ENCODE measurements at regions not wholly inside any gene's neighbourhood (a gene's known extent, or its start where the extent isn't known, plus 50 kb on each side); places are given as distances from the start of the nearest gene placed in this dataset.
A peak's percentile ranks its signal among the peaks of the same experiment; 100 is the strongest.
"Not testable (repeated sequence)": the region's sequence is repeated elsewhere in the genome, so short reads cannot be mapped to it uniquely, and the experiment has no call there.

GRCh38 chrX:50967736-50968135 lies 57.2 kb downstream of the BMP15 start:
- no peak for DNase-seq
- Mint-ChIP-seq H3K27me3 (no peaks in the 10 kb centered on the region), H3K27ac (no peak overlapping the region), H3K4me3 (no peak overlapping the region), H3K9me3 (no peaks in the 10 kb centered on the region), H3K36me3 (ENCODE audit: low read depth) (no peaks in the 10 kb centered on the region), H3K4me1 (no peaks in the 10 kb centered on the region)
- intact Hi-C loops (cut with micrococcal nuclease), result no loop called here

DNA sequence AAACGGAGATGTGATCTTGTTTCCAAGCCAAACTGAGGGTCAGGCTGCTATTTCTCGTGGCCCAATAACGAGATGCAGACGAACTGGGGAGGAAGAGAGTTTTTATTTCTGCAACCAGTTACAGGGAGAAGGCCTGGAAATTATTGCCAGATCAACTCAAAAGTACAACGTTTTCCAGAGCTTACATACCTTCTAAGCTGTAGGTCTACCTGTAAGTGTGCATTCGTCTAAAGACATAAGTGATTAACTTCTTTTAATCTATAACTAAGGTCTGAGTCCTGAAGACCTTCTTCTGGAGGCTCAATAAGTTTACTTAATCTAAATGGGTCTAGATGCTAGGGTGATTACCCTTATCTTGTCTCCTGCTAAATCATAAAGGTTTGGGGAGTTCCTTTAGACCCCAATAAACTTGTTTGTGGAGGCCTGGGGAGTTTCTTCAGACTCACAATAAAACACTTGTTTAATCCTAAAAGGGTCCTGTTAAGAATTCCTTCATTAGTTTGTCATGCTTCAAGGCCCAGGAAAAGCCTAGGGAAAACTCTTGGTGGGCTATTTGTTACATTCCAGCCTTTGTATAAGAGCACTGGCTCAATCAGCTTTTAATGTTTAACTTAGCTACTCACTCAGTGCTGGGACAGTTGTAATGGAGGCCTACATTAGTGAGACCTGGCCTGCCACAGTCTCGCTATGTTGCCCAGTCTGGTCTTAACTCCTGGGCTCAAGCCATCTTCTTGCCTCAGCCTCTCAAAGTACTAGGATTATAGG lies 58.5 kb downstream of the BMP15 start:
- DNase-seq; H3K36me3 Mint-ChIP-seq (ENCODE audit: low read depth); H3K27me3 Mint-ChIP-seq; H3K4me3 Mint-ChIP-seq; intact Hi-C loops (cut with micrococcal nuclease); H3K27ac Mint-ChIP-seq; H3K9me3 Mint-ChIP-seq; H3K4me1 Mint-ChIP-seq: not testable (repeated sequence)

GRCh38 chrX:50971395-50971794 lies 60.9 kb downstream of the BMP15 start:
- intact Hi-C loops (cut with micrococcal nuclease), result no loop called here
- Mint-ChIP-seq H3K4me3 (no peak overlapping the region), H3K9me3 (no peaks in the 10 kb centered on the region), H3K36me3 (ENCODE audit: low read depth) (no peaks in the 10 kb centered on the region), H3K27me3 (no peaks in the 10 kb centered on the region), H3K27ac (no peak overlapping the region), H3K4me1 (no peaks in the 10 kb centered on the region)
- DNase-seq, result no peak

GRCh38 chrX:50973199-50973598 lies 62.7 kb downstream of the BMP15 start:
- no peaks in the 10 kb centered on the region for H3K27me3 Mint-ChIP-seq
- DNase-seq, result no peak

GRCh38 chrX:50978920-50979682 lies 68.6 kb downstream of the BMP15 start:
- no peaks in the 10 kb centered on the region for H3K4me1 Mint-ChIP-seq

More at GRCh38 chrX:50973199-50973598, 62.7 kb downstream of the BMP15 start:
- intact Hi-C loops (cut with micrococcal nuclease), result no loop called here
- H3K4me3 Mint-ChIP-seq, result no peak overlapping the region
- no peak overlapping the region for H3K27ac Mint-ChIP-seq
- H3K4me1 Mint-ChIP-seq, result no peaks in the 10 kb centered on the region
- H3K36me3 Mint-ChIP-seq (ENCODE audit: low read depth), result no peaks in the 10 kb centered on the region
- H3K9me3 Mint-ChIP-seq, result no peaks in the 10 kb centered on the region

GRCh38 chrX:50980251-50980650 lies 69.7 kb downstream of the BMP15 start:
- intact Hi-C loops (cut with micrococcal nuclease), result no loop called here

More at GRCh38 chrX:50978920-50979682, 68.6 kb downstream of the BMP15 start:
- intact Hi-C loops (cut with micrococcal nuclease), result no loop called here
- Mint-ChIP-seq H3K27me3 (no peaks in the 10 kb centered on the region), H3K9me3 (no peaks in the 10 kb centered on the region), H3K36me3 (ENCODE audit: low read depth) (no peaks in the 10 kb centered on the region), H3K4me3 (no peak overlapping the region), H3K27ac (no peak overlapping the region)
- DNase-seq, result no peak

DNA sequence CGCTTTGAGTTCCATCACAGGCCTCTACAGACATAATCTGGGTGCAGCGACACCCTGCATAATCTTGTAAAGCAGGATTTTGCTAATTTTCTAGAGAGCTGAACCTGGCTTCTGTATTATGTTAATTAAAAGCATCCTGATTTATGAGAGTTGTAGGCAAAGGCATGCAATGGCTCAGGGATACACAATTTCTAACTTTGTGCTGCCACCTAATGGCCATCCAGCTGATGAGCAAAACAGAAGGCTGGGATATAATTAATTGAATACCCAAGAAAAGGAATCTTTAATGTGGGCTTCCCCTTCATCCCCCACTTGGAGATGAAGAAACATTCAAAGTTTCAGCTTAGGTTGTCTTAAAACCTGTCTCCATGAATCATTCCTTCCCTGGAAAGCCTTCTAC lies 78.1 kb downstream of the BMP15 start:
- Mint-ChIP-seq H3K4me1 (no peaks in the 10 kb centered on the region), H3K9me3 (no peaks in the 10 kb centered on the region), H3K4me3 (no peak overlapping the region), H3K27ac (no peak overlapping the region), H3K36me3 (ENCODE audit: low read depth) (no peaks in the 10 kb centered on the region), H3K27me3 (no peaks in the 10 kb centered on the region)
- intact Hi-C loops (cut with micrococcal nuclease), result no loop called here
- DNase-seq, result peak; percentile 60

More at GRCh38 chrX:50980251-50980650, 69.7 kb downstream of the BMP15 start:
- no peak overlapping the region for H3K4me3 Mint-ChIP-seq
- no peaks in the 10 kb centered on the region for H3K36me3 Mint-ChIP-seq (ENCODE audit: low read depth)
- DNase-seq, result no peak
- no peaks in the 10 kb centered on the region for H3K27me3 Mint-ChIP-seq
- H3K27ac Mint-ChIP-seq, result no peak overlapping the region
- no peaks in the 10 kb centered on the region for H3K4me1 Mint-ChIP-seq
- H3K9me3 Mint-ChIP-seq, result no peaks in the 10 kb centered on the region

DNA sequence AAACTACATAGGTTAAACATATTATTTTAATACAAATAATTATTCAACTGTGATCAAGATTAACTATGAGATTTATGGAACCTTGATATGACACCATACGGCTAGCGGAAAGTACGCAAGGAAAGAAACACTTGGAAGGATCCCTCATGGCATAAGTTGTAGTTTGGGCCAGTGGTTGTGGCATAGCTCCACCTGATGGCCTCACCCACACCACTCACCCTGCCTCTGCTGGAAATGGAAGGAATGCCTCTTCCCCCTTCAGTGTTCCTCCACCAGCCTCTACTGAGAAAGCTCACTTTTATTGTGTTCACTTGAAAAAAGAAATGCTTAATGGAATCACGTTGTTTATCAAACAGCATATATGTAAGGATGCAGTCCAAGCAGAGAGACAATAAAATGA lies 86.4 kb downstream of the BMP15 start:
- no peak for DNase-seq
- no peak overlapping the region for H3K27ac Mint-ChIP-seq
- intact Hi-C loops (cut with micrococcal nuclease), result no loop called here
- H3K36me3 Mint-ChIP-seq (ENCODE audit: low read depth), result no peaks in the 10 kb centered on the region
- H3K27me3 Mint-ChIP-seq, result no peaks in the 10 kb centered on the region
- H3K9me3 Mint-ChIP-seq, result no peaks in the 10 kb centered on the region
- no peaks in the 10 kb centered on the region for H3K4me1 Mint-ChIP-seq
- no peak overlapping the region for H3K4me3 Mint-ChIP-seq

GRCh38 chrX:51000384-51000783 lies 89.8 kb downstream of the BMP15 start:
- H3K4me3 Mint-ChIP-seq, result not testable (repeated sequence)

DNA sequence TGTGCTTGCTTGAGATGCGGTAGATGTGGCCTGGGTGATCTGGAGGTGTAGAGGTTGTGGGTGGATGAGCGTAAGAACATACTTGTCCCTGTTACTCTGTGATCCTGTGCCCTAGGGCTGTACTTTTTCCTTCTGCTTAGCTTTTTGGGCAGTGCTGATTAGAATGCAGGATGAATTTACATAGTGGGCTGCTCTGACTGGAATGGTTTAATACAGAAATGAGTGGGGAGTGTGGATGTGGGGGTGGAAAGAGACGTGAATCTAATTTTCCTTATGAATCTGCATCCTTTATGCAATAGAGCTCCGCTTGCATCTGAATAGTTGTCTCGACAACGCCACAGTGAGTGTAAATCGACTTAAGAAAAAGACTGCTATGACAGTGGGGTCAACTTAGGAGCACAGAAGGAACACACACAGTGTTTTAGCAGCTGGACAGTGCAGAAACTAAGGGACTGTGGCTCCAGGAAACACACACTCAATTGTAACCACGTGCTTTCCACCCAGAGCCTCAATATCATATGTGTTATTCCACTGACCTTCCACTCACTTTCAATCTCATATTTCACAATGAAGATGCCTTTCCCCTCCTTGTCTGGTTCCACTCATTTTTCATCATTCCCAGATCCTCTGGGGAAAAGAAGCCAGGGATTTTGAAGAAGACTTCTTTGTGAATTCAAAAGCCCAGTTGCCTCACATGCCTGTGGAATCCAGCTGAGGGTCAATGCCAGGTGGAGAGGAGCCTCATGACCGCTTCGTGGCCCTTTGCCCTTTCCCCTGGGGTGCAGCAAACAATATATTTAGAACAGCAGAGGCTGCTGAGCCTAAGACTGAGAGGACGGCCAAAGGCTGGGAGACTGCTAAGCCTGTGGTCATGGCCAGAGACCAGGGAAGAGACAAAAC lies 91.4 kb downstream of the BMP15 start:
- H3K9me3 Mint-ChIP-seq; H3K4me1 Mint-ChIP-seq; H3K27me3 Mint-ChIP-seq; intact Hi-C loops (cut with micrococcal nuclease); DNase-seq; H3K27ac Mint-ChIP-seq; H3K4me3 Mint-ChIP-seq; H3K36me3 Mint-ChIP-seq (ENCODE audit: low read depth): not testable (repeated sequence)

More at GRCh38 chrX:51000384-51000783, 89.8 kb downstream of the BMP15 start:
- DNase-seq; H3K9me3 Mint-ChIP-seq; H3K4me1 Mint-ChIP-seq; H3K36me3 Mint-ChIP-seq (ENCODE audit: low read depth); intact Hi-C loops (cut with micrococcal nuclease); H3K27me3 Mint-ChIP-seq; H3K27ac Mint-ChIP-seq: not testable (repeated sequence)

DNA sequence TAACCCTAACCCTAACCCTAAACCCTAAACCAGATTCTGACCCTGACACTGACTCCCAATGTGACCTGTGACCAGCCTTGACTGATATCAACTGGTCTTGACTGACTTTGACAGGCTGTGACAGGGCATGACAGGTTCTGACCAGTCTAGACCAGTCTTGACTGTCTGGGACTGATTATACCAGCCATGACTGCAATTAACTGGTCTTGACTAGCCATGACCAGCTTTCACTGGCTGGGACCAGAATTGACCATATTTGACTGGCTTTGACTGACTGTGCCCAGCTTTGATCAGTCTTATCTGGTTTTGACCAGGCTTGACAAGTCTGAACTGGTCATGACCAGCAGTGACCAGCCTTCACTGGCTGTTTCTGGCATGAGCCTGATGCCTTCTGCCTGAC lies 95.5 kb downstream of the BMP15 start:
- H3K36me3 Mint-ChIP-seq (ENCODE audit: low read depth), result no peaks in the 10 kb centered on the region
- no peak overlapping the region for H3K27ac Mint-ChIP-seq
- no peaks in the 10 kb centered on the region for H3K4me1 Mint-ChIP-seq
- intact Hi-C loops (cut with micrococcal nuclease), result no loop called here
- H3K4me3 Mint-ChIP-seq, result no peak overlapping the region
- no peak for DNase-seq
- no peaks in the 10 kb centered on the region for H3K27me3 Mint-ChIP-seq
- H3K9me3 Mint-ChIP-seq, result no peaks in the 10 kb centered on the region

- no peak for DNase-seq
- Mint-ChIP-seq H3K9me3 (no peaks in the 10 kb centered on the region), H3K4me1 (no peaks in the 10 kb centered on the region), H3K36me3 (ENCODE audit: low read depth) (no peaks in the 10 kb centered on the region), H3K4me3 (no peak overlapping the region), H3K27ac (no peak overlapping the region), H3K27me3 (peaks cover 2% of the 10 kb centered on the region)
- intact Hi-C loops (cut with micrococcal nuclease), result no loop called here
Observed at GRCh38 chrX:51024106-51024696, 113.7 kb downstream of the BMP15 start.

DNA sequence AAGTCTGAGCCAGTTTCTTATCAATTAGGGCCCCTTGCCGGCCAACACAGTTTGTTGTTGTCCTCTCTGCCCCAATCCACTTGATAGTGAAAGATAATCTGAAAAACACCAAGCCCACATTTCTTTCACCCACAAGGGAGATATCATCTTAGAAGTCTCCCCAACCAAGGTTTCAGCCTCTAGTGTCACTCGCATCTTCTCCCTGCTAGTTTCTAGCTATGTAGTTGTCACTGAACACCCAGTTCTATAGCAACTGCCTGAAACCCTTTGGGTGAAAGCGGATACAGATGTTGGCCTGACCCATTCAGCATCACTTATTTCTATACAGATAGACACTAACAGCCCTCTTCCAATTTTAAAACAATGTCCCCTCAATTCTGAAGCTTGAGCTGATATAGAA lies 116.3 kb downstream of the BMP15 start:
- intact Hi-C loops (cut with micrococcal nuclease), result no loop called here
- H3K36me3 Mint-ChIP-seq (ENCODE audit: low read depth), result no peaks in the 10 kb centered on the region

More for the DNA sequence above, 116.3 kb downstream of the BMP15 start:
- no peak for DNase-seq
- H3K27me3 Mint-ChIP-seq, result peaks cover 2% of the 10 kb centered on the region
- H3K9me3 Mint-ChIP-seq, result no peaks in the 10 kb centered on the region
- H3K4me1 Mint-ChIP-seq, result no peaks in the 10 kb centered on the region
- no peak overlapping the region for H3K4me3 Mint-ChIP-seq
- no peak overlapping the region for H3K27ac Mint-ChIP-seq

Data from activated CD4-positive, alpha-beta T cell treated with anti-CD3 and anti-CD28 coated beads, Interleukin-2, amount 10 ng/mL, durations not matched to agents 24 days and 14 days (primary cell).